NOMO-1 treated with dmso at 0.1 percent for 144 hours (cell line): ENCODE measurements at regions not wholly inside any gene's neighbourhood (a gene's known extent, or its start where the extent isn't known, plus 50 kb on each side); places are given as distances from the start of the nearest gene placed in this dataset.

Experiments used
- DNase-seq: peaks from one replicate; lab custom pipeline; 2025; ENCODE audit not compliant: unreplicated experiment; lab: John Stamatoyannopoulos, UW

GRCh38 chr14:94926176-94926575, 156.3 kb upstream of the GSC start:
- no peak for DNase-seq

GRCh38 chr14:94925416-94926173, 155.7 kb upstream of the GSC start:
- DNase-seq: no peak

- no peak for DNase-seq
These were observed 154.3 kb upstream of the GSC start for GRCh38 chr14:94924189-94924588.

DNA sequence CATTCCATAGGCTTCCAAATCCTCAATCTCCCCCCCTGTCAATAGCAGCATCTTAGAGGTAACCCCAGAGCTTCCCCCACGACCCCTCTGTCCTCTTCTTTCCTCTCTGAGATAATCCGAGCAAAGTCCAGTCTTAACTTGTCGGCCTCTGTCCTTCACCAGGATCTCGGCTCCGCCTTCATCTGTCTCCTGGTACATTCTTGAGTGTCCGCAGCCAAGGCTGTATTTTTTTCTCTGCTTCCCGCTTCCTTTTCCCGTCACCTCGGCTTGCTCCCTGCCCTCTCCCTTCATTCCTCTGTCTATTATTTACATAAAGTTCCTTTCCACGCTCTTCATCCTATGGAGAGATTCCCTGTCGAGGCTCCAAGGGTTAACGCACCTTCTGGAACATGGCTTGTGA, 153.9 kb upstream of the GSC start:
- DNase-seq: no peak

DNA sequence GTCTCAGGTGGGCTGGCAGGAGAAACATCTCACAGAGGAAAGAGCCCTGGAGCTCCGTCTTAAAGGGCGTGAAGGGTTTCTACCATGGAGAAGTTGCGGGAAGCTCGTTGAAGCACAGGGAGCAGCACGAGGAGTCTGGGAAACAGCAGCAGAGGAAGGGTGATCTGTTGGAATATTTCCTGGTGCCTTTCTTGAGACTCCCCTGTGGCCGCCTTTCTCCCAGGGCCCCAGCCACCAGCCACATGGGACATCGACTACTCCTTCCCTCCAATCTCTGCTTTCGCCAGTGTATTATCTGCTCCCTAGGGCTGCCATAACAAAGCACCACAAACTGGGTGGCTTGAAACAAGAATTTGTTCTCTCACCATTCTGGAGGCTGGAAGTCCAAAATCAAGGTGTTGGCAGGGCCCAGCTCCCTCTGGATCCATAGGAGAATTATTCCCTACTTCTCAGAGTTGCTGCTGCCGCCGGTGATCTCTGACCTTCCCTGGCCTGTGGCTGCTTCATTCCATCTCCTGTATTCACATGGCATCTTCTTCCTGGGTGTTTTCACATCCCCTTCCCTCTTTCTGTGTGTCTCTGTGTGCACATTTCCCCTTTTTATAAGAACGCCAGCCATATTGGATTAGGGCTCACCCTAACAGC, 152.8 kb upstream of the GSC start:
- no peak for DNase-seq

DNA sequence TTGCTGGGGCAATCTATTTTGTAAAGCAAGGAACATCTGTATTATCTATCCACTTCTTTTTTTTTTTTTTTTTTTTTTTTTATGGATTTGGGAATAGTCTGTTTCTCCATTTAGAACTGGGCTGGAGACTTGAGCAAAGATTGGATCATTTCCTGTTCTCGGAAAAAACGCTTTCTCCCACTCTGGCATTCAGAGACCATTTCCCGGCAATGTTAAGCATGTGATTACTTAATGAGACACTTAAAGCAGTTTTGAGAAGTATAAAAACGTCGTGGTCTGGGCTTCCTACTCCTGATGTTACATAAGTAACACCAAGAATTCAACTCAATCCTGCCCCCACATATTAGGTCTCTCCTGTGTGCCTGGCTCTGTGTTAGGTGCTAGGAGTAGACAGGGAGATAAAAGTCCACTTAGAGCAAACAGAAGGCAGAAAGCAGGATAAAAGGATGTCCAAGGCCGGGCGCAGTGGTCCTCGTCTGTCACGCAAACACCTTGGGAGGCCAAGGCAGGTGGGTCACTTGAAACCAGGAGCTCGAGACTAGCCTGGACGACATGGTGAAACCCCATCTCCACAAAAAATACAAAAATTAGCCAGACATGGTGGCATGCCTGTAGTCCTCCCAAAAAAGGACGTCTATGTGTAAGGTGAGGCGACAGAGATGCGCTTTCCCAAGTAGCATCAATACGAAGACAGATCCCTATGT, 152.1 kb upstream of the GSC start:
- no peak for DNase-seq

GRCh38 chr14:94921456-94921855, 151.5 kb upstream of the GSC start:
- DNase-seq: no peak

DNA sequence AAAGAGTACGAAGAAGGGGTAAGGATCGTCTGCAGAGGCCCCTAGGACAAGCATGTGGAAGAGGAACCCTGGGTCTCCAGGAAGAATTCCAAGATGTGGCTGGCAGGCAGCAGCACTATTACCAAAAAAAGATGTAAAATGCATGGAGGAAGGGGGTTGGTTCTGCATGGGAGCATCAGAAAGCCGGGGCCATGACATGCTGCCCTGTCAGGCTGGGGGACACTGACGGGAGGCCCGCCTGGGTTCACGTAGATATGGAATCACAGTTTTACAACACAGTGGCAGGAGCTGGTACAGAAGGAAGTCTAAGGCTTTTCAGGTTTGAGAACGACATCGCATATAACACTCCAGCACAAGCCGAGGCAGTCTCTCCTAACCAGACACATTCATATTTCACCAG, 150.0 kb upstream of the GSC start:
- DNase-seq: no peak

DNA sequence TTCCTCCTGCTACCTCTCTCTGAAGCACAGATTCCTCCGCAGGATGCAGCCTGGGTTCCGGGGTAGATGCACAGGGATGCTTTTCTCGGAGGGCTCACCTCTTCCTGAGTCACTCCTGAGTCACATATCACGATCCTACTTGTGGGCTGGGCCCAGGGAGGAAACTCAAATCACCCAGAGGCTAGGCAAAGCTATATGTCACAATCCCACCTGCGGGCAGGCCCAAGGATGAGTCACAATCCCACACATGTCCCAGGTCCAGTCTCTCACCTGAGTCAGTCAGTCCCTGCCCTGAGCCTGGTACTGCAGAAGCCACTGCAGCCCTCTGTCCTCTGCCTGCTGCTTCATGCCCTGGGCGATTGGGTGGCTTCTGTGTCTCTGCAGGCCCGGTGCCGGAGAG, 149.0 kb upstream of the GSC start:
- no peak for DNase-seq

DNA sequence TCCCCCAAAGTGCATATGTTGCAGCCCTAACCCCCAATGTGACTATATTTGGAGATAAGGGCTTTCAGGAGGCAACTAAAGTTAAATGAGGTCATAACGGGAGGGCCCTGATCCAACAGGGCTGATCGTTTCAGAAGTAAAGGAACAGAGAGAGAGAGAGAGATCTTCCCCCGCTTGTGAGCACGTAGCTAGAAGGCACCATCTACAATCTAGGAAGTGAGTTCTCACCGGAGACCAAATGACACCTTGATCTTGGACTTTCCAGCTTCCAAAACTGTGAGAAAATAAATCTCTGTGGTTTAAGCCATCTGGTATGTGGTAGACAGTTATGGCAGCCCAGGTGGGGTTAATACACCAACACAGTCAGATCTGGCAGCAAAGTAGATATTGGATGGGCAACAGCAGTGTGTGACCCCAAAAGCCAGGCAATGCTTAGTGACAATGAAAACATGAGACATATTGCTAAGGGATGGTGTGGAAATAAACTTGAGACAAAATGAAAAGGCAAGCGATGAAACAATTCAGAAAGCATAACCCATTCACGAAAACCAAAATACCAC, 147.2 kb upstream of the GSC start:
- DNase-seq: no peak

GRCh38 chr14:94914191-94914590, 144.3 kb upstream of the GSC start:
- no peak for DNase-seq

- DNase-seq: no peak
These were observed 137.8 kb upstream of the GSC start for GRCh38 chr14:94907626-94908261.

DNA sequence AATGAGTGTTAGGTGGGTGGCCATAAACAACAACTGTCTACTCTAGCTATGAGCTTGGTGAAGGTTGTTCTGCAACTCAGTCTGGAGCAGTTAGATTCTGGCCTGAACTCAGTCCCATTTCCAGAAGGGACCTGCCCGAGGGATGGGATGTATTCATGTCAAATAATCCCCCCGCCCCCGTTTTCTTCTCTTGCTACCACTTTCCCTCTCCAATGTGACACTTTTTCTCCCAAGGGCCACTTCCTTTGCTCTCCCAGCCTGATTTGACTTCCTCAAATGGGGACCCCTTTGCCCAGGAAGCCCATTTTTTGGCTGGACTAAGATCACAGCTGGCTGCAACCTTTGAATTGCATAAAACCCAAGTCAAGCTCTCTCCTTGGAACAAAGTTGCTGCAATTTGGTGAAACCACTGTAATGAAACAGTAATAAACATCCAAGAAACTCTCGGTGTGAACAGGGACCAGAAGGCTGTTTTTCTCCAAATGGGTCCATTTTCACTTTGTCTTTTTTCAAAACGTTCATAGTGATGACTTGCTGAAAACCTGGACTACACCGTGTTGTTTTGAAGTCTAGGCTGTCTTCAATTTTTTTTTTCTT, 137.2 kb upstream of the GSC start:
- no peak for DNase-seq

GRCh38 chr14:94906577-94906976, 136.7 kb upstream of the GSC start:
- no peak for DNase-seq

DNA sequence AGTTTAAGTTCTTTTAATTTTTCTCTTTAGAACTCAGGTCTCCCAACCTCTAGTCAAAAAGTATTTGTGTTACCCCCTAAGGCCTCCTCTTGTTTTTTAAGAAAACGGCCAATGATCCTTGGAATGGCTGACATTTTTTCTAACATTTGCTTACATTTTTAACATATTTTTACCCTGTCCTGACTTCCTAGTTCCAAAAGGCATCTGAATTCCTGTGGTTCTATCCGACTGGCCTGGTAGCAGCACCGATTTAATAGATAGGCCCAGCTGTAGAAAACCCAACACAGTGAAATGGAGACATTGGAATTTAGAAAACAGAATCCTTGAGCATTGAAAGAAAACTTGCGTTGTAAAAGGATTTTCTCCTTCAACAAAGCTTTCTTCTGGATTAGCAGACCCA, 134.7 kb upstream of the GSC start:
- no peak for DNase-seq

DNA sequence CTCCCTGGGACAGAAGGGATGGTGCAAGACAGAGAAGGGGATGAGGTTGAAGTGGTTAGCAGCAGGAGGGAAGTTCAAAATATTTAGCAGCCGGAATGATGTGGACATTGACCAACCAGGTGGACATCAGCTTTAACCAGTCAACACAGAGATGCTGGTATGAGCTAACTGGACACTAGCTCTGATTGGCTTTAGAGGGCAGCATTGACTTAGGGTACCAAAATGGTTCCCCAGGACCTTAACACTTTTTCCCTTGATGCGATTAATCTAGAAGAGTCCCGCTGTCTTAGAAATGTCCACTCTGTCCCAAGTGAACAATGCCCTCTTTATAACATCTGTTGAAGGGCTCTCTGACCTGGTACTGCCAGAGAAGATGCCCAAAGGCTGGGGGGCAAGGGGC, 134.0 kb upstream of the GSC start:
- DNase-seq: no peak

DNA sequence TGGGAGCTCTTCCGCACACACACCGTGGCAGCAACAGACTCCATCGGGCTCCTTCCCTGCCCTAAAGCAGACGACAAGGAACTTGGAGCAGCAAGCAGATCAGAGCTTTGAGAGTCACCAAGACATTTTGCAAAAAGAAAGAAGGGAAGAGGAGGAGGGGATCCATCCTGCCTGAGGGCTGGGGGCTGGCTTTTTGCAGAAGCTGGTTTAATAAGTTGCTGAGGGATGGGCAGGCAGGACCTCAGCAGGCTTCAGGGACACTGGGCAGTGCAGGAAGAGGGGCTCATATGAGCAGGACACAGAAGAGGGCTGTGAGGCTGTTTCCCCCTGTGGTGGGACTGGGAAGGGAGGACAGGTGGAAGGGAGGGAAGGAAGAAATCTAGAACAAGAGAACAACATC, 133.4 kb upstream of the GSC start:
- no peak for DNase-seq

DNA sequence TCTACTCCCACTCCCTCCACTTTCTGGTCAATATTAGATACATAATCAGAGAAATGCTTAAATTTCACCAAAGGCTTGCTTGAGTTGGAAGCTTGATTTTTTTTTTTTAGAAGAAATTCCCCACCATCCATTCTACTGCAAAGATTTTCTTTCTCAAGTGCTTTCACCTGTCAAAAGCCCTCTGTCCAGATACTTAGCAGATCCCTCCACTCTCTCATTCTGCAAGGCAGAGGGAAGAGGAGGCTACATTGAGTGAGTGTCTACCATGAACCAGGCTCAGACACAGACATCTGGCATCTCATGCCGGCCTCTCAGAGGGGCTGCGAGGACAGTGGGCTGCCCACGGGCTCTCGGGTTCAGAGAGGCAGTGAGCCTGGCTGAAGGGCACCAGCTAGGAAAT, 127.6 kb upstream of the GSC start:
- no peak for DNase-seq

GRCh38 chr14:94897082-94897481, 127.2 kb upstream of the GSC start:
- DNase-seq: no peak

- no peak for DNase-seq
These were observed 123.7 kb upstream of the GSC start for GRCh38 chr14:94893411-94894160.
